RWPE1 (cell line): ENCODE measurements at regions not wholly inside any gene's neighbourhood (a gene's known extent, or its start where the extent isn't known, plus 50 kb on each side); places are given as distances from the start of the nearest gene placed in this dataset.
"Not testable (repeated sequence)": the region's sequence is repeated elsewhere in the genome, so short reads cannot be mapped to it uniquely, and the experiment has no call there.

ENCODE experiments used
- CTCF ChIA-PET: fragments of 350-600 bp; sonication (Branson Sonifier 250); formaldehyde crosslinking; extraction: SDS; loops from one replicate; lab custom pipeline; 2021; lab: Yijun Ruan, JAX
- POLR2A ChIA-PET: fragments of 400-600 bp; formaldehyde crosslinking; extraction: SDS; loops from one replicate; lab custom pipeline; 2020; ENCODE audit warnings: antibody characterized with exemption; ENCODE audit not compliant: low non-redundant PET; lab: Yijun Ruan, JAX
- DNase-seq: peaks from one replicate; pipeline ENCODE4 v3.0.0; 2012; ENCODE audit warnings: low spot score
- H3K27ac ChIP-seq: fragments of 450-650 bp; 2 replicates; pipeline ENCODE4 v1.5.1; 2017
- TF ChIP-seq, protein P1 (sequence below): fragments of 450-650 bp; conservative IDR thresholded peaks from 2 replicates; pipeline ENCODE4 v1.5.1; 2017; ENCODE audit warnings: low read depth, mild to moderate bottlenecking

DNA sequence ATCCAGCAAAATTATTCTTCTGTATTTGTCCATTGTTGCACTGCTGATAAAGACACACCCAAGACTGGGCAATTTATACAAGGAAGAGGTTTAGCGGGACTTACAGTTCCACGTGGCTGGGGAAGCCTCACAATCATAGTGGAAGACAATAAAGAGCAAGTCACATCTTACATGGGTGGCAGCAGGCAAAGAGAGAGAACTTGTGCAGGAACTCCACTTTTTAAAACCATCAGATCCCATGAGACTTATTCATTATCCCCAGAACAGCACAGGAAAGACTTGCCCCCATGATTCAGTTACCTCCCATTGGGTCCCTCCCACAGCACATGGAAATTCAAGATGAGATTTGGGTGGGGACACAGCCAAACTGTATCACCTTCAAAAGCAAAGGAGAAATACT, 286.5 kb upstream of the ECI2 start:
- ChIA-PET POLR2A (no interaction called here), CTCF (no interaction called here)
- DNase-seq, result no peak
- TF ChIP-seq, protein P1, sequence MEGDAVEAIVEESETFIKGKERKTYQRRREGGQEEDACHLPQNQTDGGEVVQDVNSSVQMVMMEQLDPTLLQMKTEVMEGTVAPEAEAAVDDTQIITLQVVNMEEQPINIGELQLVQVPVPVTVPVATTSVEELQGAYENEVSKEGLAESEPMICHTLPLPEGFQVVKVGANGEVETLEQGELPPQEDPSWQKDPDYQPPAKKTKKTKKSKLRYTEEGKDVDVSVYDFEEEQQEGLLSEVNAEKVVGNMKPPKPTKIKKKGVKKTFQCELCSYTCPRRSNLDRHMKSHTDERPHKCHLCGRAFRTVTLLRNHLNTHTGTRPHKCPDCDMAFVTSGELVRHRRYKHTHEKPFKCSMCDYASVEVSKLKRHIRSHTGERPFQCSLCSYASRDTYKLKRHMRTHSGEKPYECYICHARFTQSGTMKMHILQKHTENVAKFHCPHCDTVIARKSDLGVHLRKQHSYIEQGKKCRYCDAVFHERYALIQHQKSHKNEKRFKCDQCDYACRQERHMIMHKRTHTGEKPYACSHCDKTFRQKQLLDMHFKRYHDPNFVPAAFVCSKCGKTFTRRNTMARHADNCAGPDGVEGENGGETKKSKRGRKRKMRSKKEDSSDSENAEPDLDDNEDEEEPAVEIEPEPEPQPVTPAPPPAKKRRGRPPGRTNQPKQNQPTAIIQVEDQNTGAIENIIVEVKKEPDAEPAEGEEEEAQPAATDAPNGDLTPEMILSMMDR, result no peak
- H3K27ac ChIP-seq, result no peak overlapping the region

DNA sequence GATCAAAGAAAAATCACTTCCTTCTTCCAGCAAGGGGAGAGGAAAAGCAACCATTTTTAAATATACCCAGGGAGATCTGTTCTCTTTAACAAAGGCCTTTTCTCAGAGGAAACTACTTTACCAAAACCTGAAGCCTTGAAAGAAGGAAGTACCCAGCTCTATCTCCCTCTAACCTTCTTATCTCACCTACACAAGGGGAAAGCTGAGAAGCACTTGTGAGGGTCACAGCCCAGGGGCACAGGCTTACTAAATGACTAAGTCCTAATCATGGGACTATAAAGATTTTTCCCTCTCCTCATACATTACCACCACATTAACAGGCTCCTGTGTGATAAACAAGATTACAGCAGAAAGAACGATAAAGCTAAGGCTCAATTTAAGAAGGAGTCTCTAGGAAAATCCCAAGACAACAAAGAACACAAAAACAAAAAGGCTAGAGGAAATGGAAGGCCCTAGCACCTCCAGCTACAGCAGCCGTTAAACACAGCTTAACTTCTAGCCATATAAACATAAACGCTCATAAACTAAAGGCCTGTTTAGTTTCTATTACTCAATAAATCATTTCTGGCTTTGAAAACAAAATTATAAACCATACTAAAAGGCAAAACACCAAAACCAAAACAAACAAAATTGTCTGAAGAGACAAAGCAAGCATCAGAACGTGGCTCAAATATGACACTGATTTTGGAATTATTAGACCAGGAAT, 284.9 kb upstream of the ECI2 start:
- no peak overlapping the region for H3K27ac ChIP-seq
- TF ChIP-seq, protein P1, result no peak
- ChIA-PET POLR2A (no interaction called here), CTCF (interaction anchor here (0.5 kb wide), 1 partner anchor 791 kb away, joined by 4 read pairs; no protein-coding TSS in a partner anchor)
- no peak for DNase-seq

DNA sequence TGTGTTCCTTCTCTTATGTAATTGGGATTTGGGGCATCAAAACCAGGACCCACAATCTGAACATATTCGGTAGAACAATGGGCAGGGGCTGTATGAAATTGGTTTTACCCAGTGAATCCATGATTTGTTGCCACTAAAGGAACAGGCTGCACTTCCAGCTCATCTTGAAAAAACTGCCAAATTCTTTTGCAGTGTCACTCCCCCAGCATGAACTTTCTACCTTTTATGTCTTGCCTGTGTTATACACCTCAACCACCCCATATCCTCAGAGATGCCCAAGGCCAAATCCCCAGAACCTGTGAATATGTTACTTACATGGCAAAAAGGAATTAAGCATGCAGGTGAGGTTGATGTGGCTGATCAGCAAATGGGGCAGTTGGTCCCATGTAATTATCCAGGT, 280.2 kb upstream of the ECI2 start:
- TF ChIP-seq, protein P1, result no peak
- DNase-seq, result no peak
- ChIA-PET POLR2A (no interaction called here), CTCF (no interaction called here)
- no peak overlapping the region for H3K27ac ChIP-seq

DNA sequence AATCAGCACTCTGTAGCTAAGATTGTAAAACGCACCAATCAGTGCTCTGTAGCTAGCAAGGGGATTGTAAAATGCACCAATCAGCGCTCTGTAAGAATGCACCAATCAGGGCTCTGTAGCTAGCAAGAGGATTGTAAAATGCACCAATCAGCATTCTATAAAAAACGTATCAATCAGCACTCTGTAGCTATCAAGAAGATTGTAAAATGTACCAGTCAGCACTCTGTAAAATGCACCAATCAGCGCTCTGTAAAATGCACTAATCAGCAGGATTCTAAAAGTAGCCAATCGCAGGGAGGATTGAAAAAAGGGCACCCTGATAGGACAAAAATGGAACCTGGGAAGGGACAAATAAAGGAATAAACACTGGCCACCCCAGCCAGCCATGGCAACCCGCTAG, 278.7 kb upstream of the ECI2 start:
- CTCF ChIA-PET, POLR2A ChIA-PET, DNase-seq, H3K27ac ChIP-seq: not testable (repeated sequence)

DNA sequence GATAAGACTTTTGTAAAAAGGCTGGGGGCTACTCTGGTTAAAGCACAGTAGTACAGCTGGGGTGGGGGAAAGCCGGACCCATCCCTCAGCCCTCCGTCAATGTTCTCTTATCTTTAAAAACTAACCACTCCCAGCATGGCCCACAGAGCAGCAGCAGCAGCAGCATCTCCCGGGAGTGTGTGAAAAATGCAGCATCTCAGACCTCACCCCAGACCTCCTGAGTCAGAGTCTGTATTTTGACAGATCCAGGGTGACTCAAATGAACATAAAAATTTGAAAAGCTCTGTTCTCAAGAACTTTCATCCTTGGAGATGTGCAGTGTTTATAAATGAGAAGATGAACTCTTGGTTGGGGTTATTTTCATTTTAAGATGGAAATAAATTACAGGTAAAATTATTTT, 277.7 kb upstream of the ECI2 start:
- ChIA-PET CTCF (interaction anchor here (0.7 kb wide), 1 partner anchor 16 kb away, joined by 4 read pairs; no protein-coding TSS in a partner anchor), POLR2A (no interaction called here)
- H3K27ac ChIP-seq, result no peak overlapping the region
- DNase-seq, result no peak
- TF ChIP-seq, protein P1, result no peak

DNA sequence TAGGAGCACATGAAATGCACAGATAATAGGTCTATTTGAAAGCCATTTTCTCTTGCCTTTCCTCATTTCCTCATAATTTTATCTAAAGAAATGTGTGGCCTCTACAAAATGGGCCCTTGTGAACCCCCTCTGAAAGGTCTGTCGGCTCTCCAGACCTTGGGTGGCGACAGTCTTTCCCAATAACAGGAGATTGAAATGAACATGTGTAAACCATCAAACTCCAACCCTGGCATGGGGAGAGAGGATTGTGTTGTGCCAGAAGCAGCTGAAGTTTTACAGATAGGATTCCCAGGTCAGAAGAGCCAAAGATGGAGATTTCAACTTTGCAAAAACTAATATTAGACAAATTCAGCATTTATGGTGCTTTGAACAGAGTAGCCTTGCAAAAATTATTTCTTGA, 277.1 kb upstream of the ECI2 start:
- DNase-seq, result no peak
- CTCF ChIA-PET, result interaction anchor here (0.7 kb wide), 1 partner anchor 15 kb away, joined by 4 read pairs; no protein-coding TSS in a partner anchor
- POLR2A ChIA-PET, result no interaction called here
- H3K27ac ChIP-seq, result no peak overlapping the region
- TF ChIP-seq, protein P1, result no peak

DNA sequence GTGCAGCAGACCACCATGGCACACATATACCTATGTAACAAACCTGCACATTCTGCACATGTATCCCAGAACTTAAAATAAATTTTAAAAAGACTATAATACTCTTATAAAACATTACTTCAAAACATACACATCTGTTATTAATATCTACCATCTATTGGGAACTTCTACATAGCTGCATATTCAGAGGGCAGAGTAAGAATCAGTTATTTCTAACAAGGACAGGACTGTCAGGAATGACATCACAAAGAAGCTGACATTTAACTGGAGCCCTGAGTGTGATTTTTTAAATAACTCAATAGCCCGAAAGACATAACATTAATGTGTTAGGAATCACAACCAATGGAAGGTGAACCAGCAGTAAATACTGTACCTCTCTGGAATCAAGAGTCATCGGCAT, 276.7 kb upstream of the ECI2 start:
- TF ChIP-seq, protein P1, result no peak
- H3K27ac ChIP-seq, result no peak overlapping the region
- DNase-seq, result no peak
- POLR2A ChIA-PET, result no interaction called here
- CTCF ChIA-PET, result no interaction called here

DNA sequence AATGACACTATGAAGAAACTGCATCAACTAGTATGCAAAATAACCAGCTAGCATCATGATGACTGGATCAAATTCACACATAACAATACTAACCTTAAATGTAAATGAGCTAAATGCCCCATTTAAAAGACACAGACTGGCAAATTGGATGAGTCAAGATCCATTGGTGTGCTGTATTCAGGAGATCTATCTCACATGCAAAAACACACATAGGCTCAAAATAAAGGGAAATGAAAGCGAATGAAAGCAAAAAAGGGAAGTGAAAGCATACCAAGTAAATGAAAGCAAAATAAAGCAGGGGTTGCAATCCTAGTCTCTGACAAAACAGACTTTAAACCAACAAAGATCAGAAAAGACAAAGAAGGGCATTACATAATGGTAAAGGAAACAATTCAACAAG, 272.3 kb upstream of the ECI2 start:
- CTCF ChIA-PET, result interaction anchor here (0.7 kb wide), 1 partner anchor 1827 kb away, joined by 4 read pairs; no protein-coding TSS in a partner anchor
- H3K27ac ChIP-seq, POLR2A ChIA-PET, DNase-seq: not testable (repeated sequence)
